Neural cell (in vitro differentiated cells): ENCODE measurements at regions not wholly inside any gene's neighbourhood (a gene's known extent, or its start where the extent isn't known, plus 50 kb on each side); places are given as distances from the start of the nearest gene placed in this dataset.

Experiments used
- H2AFZ ChIP-seq: fragments of 200-600, 300-800 bp; sonication (generic), shearing (Covaris generic); 2 replicates; pipeline ENCODE4 v1.6.0; 2014; ENCODE audit warnings: low read depth, mild to moderate bottlenecking, antibody characterized with exemption, low read length, moderate library complexity
- H3F3A ChIP-seq: fragments of 200-600 bp; shearing (Covaris generic); 2 replicates; pipeline ENCODE4 v1.6.1; 2016; ENCODE audit warnings: mild to moderate bottlenecking, moderate library complexity, mixed read lengths, antibody characterized with exemption, low read length; ENCODE audit not compliant: insufficient read depth, poor library complexity, severe bottlenecking
- H3K27ac ChIP-seq: fragments of 200-600, 300-800 bp; sonication (generic), shearing (Covaris generic); 2 replicates; pipeline ENCODE4 v1.5.1; 2014; ENCODE audit warnings: mild to moderate bottlenecking, low read length, moderate library complexity
- H3K27me3 ChIP-seq: fragments of 300-800, 200-600 bp; sonication (generic), shearing (Covaris generic); 2 replicates; pipeline ENCODE4 v1.6.0; 2014; ENCODE audit warnings: mild to moderate bottlenecking, low read depth, low read length, moderate library complexity; ENCODE audit not compliant: insufficient read depth
- H3K36me3 ChIP-seq: fragments of 300-800, 200-600 bp; sonication (generic), shearing (Covaris generic); 2 replicates; pipeline ENCODE4 v1.5.1; 2014; ENCODE audit warnings: mild to moderate bottlenecking, antibody characterized with exemption, low read length, moderate library complexity; ENCODE audit not compliant: insufficient read depth
- H3K4me2 ChIP-seq: fragments of 300-800, 200-600 bp; sonication (generic), shearing (Covaris generic); 2 replicates; pipeline ENCODE4 v1.6.0; 2014; ENCODE audit warnings: mild to moderate bottlenecking, low read length
- H3K4me3 ChIP-seq: fragments of 300-800, 200-600 bp; sonication (generic), shearing (Covaris generic); 2 replicates; pipeline ENCODE4 v1.5.1; 2014; ENCODE audit warnings: mild to moderate bottlenecking, low read length, moderate library complexity
- H3K79me2 ChIP-seq: fragments of 200-600 bp; shearing (Covaris generic); replicated peaks from 2 replicates; pipeline ENCODE4 v1.6.0; 2014; ENCODE audit warnings: mild to moderate bottlenecking, low read length, moderate library complexity; ENCODE audit not compliant: insufficient read depth
- H3K9ac ChIP-seq: fragments of 300-800, 200-600 bp; sonication (generic), shearing (Covaris generic); 2 replicates; pipeline ENCODE4 v1.6.1; 2016; ENCODE audit warnings: mild to moderate bottlenecking, low read length, mixed read lengths
- H3K9me2 ChIP-seq: fragments of 200-600 bp; shearing (Covaris generic); 2 replicates; pipeline ENCODE4 v1.6.1; 2016; ENCODE audit warnings: mild to moderate bottlenecking, low read length, mixed read lengths; ENCODE audit not compliant: insufficient read depth
- H3K9me3 ChIP-seq: fragments of 200-600, 300-800 bp; sonication (generic), shearing (Covaris generic); 2 replicates; pipeline ENCODE4 v1.6.1; 2016; ENCODE audit warnings: mild to moderate bottlenecking, mixed run types, low read length, moderate library complexity, mixed read lengths
- H4K20me1 ChIP-seq: fragments of 200-600 bp; shearing (Covaris generic); 2 replicates; pipeline ENCODE4 v1.6.1; 2016; ENCODE audit warnings: mild to moderate bottlenecking, mixed run types; ENCODE audit not compliant: insufficient read depth
- CTCF ChIP-seq: fragments of 450-650 bp; IDR thresholded peaks from 2 replicates; pipeline ENCODE4 v1.5.1; 2014; ENCODE audit warnings: antibody characterized with exemption, mild to moderate bottlenecking, moderate library complexity; ENCODE audit not compliant: poor library complexity, severe bottlenecking
- EP300 ChIP-seq: fragments of 450-650 bp; conservative IDR thresholded peaks from 2 replicates; pipeline ENCODE4 v1.6.1; 2014; ENCODE audit warnings: antibody characterized with exemption, mild to moderate bottlenecking, moderate library complexity; ENCODE audit not compliant: poor library complexity, severe bottlenecking
- EZH2 ChIP-seq: fragments of 200-600, 300-800 bp; shearing (Covaris generic), sonication (generic); IDR thresholded peaks from 2 replicates; pipeline ENCODE4 v1.6.1; 2014; ENCODE audit warnings: antibody characterized with exemption, low read length, borderline replicate concordance, mild to moderate bottlenecking; ENCODE audit not compliant: insufficient read depth, poor library complexity, severe bottlenecking
- MXI1 ChIP-seq: fragments of 450-650 bp; conservative IDR thresholded peaks from 2 replicates; pipeline ENCODE4 v1.6.1; 2014; ENCODE audit warnings: antibody characterized with exemption, mild to moderate bottlenecking; ENCODE audit not compliant: poor library complexity, severe bottlenecking
- POLR2AphosphoS5 ChIP-seq: IDR thresholded peaks from 2 replicates; pipeline ENCODE4 v1.6.1; 2012
- RAD21 ChIP-seq: fragments of 450-650 bp; conservative IDR thresholded peaks from 2 replicates; pipeline ENCODE4 v1.6.1; 2014; ENCODE audit warnings: antibody characterized with exemption, mild to moderate bottlenecking, moderate library complexity
- SMC3 ChIP-seq: fragments of 450-650 bp; conservative IDR thresholded peaks from 2 replicates; pipeline ENCODE4 v1.6.1; 2014; ENCODE audit warnings: antibody characterized with exemption, mild to moderate bottlenecking, moderate library complexity; ENCODE audit not compliant: poor library complexity
- TAF1 ChIP-seq: IDR thresholded peaks from 2 replicates; pipeline ENCODE4 v1.6.1; 2012; ENCODE audit warnings: low read depth
- TF ChIP-seq, protein P1 (sequence below): IDR thresholded peaks from 2 replicates; pipeline ENCODE4 v1.6.1; 2012; ENCODE audit warnings: borderline replicate concordance

DNA sequence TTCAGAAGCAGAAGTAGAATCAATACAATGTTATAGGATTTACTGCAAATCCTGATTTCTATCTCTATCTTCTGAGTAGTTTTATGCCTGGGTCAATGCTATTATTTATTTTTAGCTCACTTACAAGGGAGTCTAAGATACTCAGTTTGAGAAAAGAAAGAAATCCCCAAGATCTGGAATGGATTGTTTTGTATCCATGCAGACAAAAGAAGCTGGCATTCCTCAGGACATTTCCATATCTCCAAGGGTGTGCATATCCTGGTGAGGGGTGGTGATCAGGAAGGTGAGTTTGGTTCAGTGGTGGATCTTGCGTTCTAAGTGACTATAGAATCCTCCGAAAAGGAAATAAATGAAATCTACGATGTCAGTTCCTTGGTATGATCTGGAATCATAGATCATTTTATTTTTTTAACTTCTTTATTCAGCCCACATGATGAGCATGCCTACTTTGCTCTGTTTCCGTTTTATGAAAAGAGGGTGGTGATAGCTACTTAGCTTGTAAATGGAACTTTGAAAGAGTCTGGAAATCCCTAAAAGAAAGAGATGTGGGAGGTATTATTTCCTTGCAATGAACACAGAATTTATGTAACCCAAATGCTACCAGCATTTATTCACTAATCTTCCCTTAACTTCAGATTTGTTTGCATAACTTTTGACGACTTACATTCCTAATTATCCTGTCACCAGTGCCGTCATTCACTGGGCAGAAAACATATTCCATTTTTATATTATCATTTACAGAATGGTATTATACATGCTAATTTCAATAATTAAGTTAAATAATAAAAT is 81.1 kb upstream of the RAPGEF2 start:
- no peaks in the 10 kb centered on the region for H3K36me3 ChIP-seq
- H2AFZ ChIP-seq = no peak overlapping the region
- no peaks in the 10 kb centered on the region for H3F3A ChIP-seq
- no peaks in the 10 kb centered on the region for H3K9me3 ChIP-seq
- H3K4me3 ChIP-seq = no peak overlapping the region
- TF ChIP-seq TAF1 = no peak
- H3K9me2 ChIP-seq = no peaks in the 10 kb centered on the region
- H3K27ac ChIP-seq = peak overlapping the region; percentile 50
- no peaks in the 10 kb centered on the region for H4K20me1 ChIP-seq
- H3K27me3 ChIP-seq = no peaks in the 10 kb centered on the region
- H3K4me2 ChIP-seq = no peak overlapping the region
- peaks cover 14% of the 10 kb centered on the region for H3K79me2 ChIP-seq
- no peak overlapping the region for H3K9ac ChIP-seq

DNA sequence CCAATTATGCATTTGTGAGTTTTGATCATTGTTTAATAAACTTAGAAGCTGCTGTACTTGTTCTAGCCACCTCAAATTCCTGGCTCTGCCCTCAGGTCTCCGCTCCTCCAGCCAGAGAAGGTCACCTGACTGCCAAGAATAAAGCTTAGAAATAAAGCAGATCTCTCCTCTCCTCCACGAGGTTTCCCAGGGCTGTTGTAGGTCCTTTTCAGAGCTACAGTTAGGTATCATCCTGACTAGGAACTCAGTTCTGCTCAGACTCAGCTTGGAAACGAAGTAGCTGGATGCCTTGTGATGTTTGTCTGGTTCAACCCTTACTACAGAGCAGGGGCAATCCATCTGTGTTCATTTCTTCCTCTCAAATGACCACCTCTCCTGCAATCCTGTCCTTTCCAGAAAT is 79.1 kb upstream of the RAPGEF2 start:
- no peak for TF ChIP-seq MXI1
- peak; percentile 6 for TF ChIP-seq SMC3
- no peak for TF ChIP-seq EP300
- peak; percentile 8 for TF ChIP-seq RAD21
- no peak for TF ChIP-seq TAF1
- TF ChIP-seq, protein P1, sequence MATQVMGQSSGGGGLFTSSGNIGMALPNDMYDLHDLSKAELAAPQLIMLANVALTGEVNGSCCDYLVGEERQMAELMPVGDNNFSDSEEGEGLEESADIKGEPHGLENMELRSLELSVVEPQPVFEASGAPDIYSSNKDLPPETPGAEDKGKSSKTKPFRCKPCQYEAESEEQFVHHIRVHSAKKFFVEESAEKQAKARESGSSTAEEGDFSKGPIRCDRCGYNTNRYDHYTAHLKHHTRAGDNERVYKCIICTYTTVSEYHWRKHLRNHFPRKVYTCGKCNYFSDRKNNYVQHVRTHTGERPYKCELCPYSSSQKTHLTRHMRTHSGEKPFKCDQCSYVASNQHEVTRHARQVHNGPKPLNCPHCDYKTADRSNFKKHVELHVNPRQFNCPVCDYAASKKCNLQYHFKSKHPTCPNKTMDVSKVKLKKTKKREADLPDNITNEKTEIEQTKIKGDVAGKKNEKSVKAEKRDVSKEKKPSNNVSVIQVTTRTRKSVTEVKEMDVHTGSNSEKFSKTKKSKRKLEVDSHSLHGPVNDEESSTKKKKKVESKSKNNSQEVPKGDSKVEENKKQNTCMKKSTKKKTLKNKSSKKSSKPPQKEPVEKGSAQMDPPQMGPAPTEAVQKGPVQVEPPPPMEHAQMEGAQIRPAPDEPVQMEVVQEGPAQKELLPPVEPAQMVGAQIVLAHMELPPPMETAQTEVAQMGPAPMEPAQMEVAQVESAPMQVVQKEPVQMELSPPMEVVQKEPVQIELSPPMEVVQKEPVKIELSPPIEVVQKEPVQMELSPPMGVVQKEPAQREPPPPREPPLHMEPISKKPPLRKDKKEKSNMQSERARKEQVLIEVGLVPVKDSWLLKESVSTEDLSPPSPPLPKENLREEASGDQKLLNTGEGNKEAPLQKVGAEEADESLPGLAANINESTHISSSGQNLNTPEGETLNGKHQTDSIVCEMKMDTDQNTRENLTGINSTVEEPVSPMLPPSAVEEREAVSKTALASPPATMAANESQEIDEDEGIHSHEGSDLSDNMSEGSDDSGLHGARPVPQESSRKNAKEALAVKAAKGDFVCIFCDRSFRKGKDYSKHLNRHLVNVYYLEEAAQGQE = no peak
- no peak for TF ChIP-seq CTCF
- H3K27ac ChIP-seq = peak overlapping the region; percentile 94
- H3K4me2 ChIP-seq = no peak overlapping the region
- H3K9me2 ChIP-seq = no peaks in the 10 kb centered on the region
- H3K36me3 ChIP-seq = no peaks in the 10 kb centered on the region
- H2AFZ ChIP-seq = no peak overlapping the region
- peak overlapping the region; percentile 18 for H3K4me3 ChIP-seq
- H3F3A ChIP-seq = peaks cover 5% of the 10 kb centered on the region
- H3K9me3 ChIP-seq = no peaks in the 10 kb centered on the region
- peak overlapping the region; percentile 38 for H3K9ac ChIP-seq
- H3K79me2 ChIP-seq = peaks cover 14% of the 10 kb centered on the region
- no peaks in the 10 kb centered on the region for H3K27me3 ChIP-seq
- no peaks in the 10 kb centered on the region for H4K20me1 ChIP-seq

DNA sequence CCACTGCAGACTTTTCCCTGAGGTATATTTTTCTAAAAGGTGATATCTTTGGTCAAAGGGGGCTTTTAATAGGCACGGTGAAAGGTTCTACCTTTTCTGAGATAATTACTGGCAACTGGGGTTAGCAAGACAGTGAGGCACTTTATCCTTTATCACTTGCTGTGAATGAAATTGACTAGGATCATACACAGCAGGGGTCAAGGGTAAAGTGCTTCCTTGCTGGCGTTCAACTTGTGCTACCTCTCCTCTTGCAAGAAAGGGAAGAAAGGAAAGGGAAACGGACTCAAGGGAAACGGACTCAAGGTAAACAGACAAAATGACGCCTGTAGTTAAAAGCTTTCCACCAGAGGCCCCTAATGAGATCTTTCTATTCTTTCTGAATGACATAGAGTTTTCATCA is 78.6 kb upstream of the RAPGEF2 start:
- no peak overlapping the region for H3K9ac ChIP-seq
- H3K4me2 ChIP-seq = no peak overlapping the region
- TF ChIP-seq MXI1 (no peak), SMC3 (no peak), EZH2 (no peak), RAD21 (no peak), EP300 (peak; percentile 90), CTCF (no peak), TAF1 (no peak), POLR2AphosphoS5 (peak; percentile 91)
- TF ChIP-seq, protein P1 = peak; percentile 92
- H3F3A ChIP-seq = peaks cover 8% of the 10 kb centered on the region
- H2AFZ ChIP-seq = no peak overlapping the region
- H3K27ac ChIP-seq = peak overlapping the region; percentile 94
- H3K79me2 ChIP-seq = peaks cover 14% of the 10 kb centered on the region
- no peaks in the 10 kb centered on the region for H4K20me1 ChIP-seq
- H3K9me2 ChIP-seq = no peaks in the 10 kb centered on the region
- H3K36me3 ChIP-seq = no peaks in the 10 kb centered on the region
- H3K27me3 ChIP-seq = no peaks in the 10 kb centered on the region
- H3K4me3 ChIP-seq = no peak overlapping the region
- no peaks in the 10 kb centered on the region for H3K9me3 ChIP-seq
